K562 (cell line): ENCODE measurements at regions not wholly inside any gene's neighbourhood (a gene's known extent, or its start where the extent isn't known, plus 50 kb on each side); places are given as distances from the start of the nearest gene placed in this dataset.

ENCODE experiments used
- ATAC-seq: fragments of 200-7000 bp; cut with Tn5 transposase; 3 replicates; pipeline ENCODE4 v1.9.1; 2020; ENCODE audit warnings: moderate library complexity
- BruUV-seq: library from RNA; stranded (reverse); fragments of 400-500 nt; replicated peaks from 2 replicates; lab custom pipeline; 2021; lab: Mats Ljungman, UMichigan
- CTCF ChIA-PET: fragments of 300-600 bp; formaldehyde crosslinking; extraction: SDS; loops from one replicate; lab custom pipeline; 2021; ENCODE audit warnings: low intra/inter-chr PET ratio; lab: Yijun Ruan, JAX
- POLR2A ChIA-PET: fragments of 300-600, 350-650 bp; sonication (Branson Sonifier 250); formaldehyde crosslinking; extraction: SDS; loops from one replicate; lab custom pipeline; 2021; ENCODE audit warnings: antibody characterized with exemption, inconsistent platforms; lab: Yijun Ruan, JAX
- DNase-seq, 4 experiments: peaks; one replicate each; pipeline versions ENCODE4 v3.0.0 to v3.0.0-alpha.2; 2011 to 2018; ENCODE audit warnings: low spot score in 3 of 4, mixed read lengths in 3 of 4; ENCODE audit errors: extremely low read depth in 1 of 4
- FAIRE-seq: peaks from 2 replicates; lab custom pipeline; 2011; peaks lifted over from hg19 to GRCh38; lab: Jason Lieb, UNC
- H2AFZ ChIP-seq: 2 replicates; pipeline ENCODE4 v1.6.0; 2011; ENCODE audit warnings: low read depth, low read length, control low read depth, inconsistent platforms
- H3K27ac ChIP-seq: fragments of 200-600 bp; 3 replicates; pipeline ENCODE4 v1.8.0; 2011; ENCODE audit warnings: low read depth, mild to moderate bottlenecking, control low read depth, inconsistent platforms, low read length, moderate library complexity, mixed read lengths; ENCODE audit errors: extremely low read depth
- H3K27me3 ChIP-seq, 2 experiments: fragments of 300-600 bp in 1 of 2; 2 replicates in 1 of 2; 3 replicates in 1 of 2; pipeline versions ENCODE4 v1.6.0 to v1.8.0; 2011; ENCODE audit warnings: inconsistent platforms in 2 of 2, low read length in 2 of 2, mild to moderate bottlenecking in 1 of 2, mixed read lengths in 1 of 2, moderate library complexity in 1 of 2; ENCODE audit not compliant: control insufficient read depth in 2 of 2, insufficient read depth in 2 of 2
- H3K36me3 ChIP-seq: fragments of 300-600 bp; 3 replicates; pipeline ENCODE4 v1.8.0; 2011; ENCODE audit warnings: mild to moderate bottlenecking, low read length, inconsistent platforms; ENCODE audit not compliant: control insufficient read depth, insufficient read depth
- H3K4me1 ChIP-seq, 2 experiments: fragments of 200-600 bp in 1 of 2; replicated peaks in 1 of 2; 2 replicates in 1 of 2; 3 replicates in 1 of 2; pipeline versions ENCODE4 v1.5.1 to v1.8.0; 2011; ENCODE audit warnings: inconsistent platforms in 2 of 2, low read length in 2 of 2, mild to moderate bottlenecking in 1 of 2, mixed read lengths in 1 of 2, moderate library complexity in 1 of 2; ENCODE audit not compliant: control insufficient read depth in 2 of 2, insufficient read depth in 2 of 2
- H3K4me2 ChIP-seq: 2 replicates; pipeline ENCODE4 v1.6.1; 2011; ENCODE audit warnings: low read length, control low read depth, inconsistent platforms, mixed read lengths; ENCODE audit not compliant: insufficient read depth
- H3K4me3 ChIP-seq: fragments of 200-600 bp; sonication (generic), shearing (Covaris generic); 2 replicates; pipeline ENCODE4 v1.5.1; 2016; ENCODE audit warnings: control low read depth, inconsistent platforms
- H3K79me2 ChIP-seq: fragments of 200-600 bp; 3 replicates; pipeline ENCODE4 v1.8.0; 2011; ENCODE audit warnings: low read length, inconsistent platforms; ENCODE audit not compliant: control insufficient read depth, insufficient read depth
- H3K9ac ChIP-seq, 2 experiments: 2 replicates each; pipeline versions ENCODE4 v1.6.0 to v1.6.1; 2011; ENCODE audit warnings: low read depth in 2 of 2, low read length in 2 of 2, control low read depth in 1 of 2, inconsistent platforms in 1 of 2, mild to moderate bottlenecking in 1 of 2, mixed read lengths in 1 of 2; ENCODE audit not compliant: insufficient read depth in 1 of 2
- H3K9me1 ChIP-seq: one replicate; pipeline ENCODE4 v1.6.0; 2011; ENCODE audit warnings: inconsistent platforms, mild to moderate bottlenecking, low read length, moderate library complexity; ENCODE audit not compliant: control insufficient read depth, insufficient read depth
- H3K9me3 ChIP-seq: replicated peaks from 2 replicates; pipeline ENCODE4 v1.5.1; 2011; ENCODE audit warnings: low read depth, low read length, inconsistent platforms; ENCODE audit not compliant: control insufficient read depth, insufficient read depth
- H4K20me1 ChIP-seq: replicated peaks from 2 replicates; pipeline ENCODE4 v1.6.1; 2011; ENCODE audit warnings: low read length, inconsistent platforms, mixed read lengths; ENCODE audit not compliant: control insufficient read depth, insufficient read depth
- DDX20 ChIP-seq: fragments of 450-650 bp; IDR thresholded peaks from 2 replicates; pipeline ENCODE4 v1.6.1; 2016; ENCODE audit warnings: missing genetic modification characterization, low read depth, mild to moderate bottlenecking, missing compliant biosample characterization, moderate library complexity
- TRIM24 ChIP-seq, 2 experiments: fragments of 450-650 bp; IDR thresholded peaks; 2 replicates each; pipeline ENCODE4 v1.6.1; 2016
- ZNF583 ChIP-seq: fragments of 250-450 bp; sonication (Bioruptor Pico); IDR thresholded peaks from 2 replicates; pipeline ENCODE4 v1.4.0; 2020
- WGBS: fragments of 100-300 bp; shearing (Covaris generic); methylation state at CpG from one replicate; pipeline ENCODE4 v1.1.6; 2016; ENCODE audit warnings: low coverage, mixed read lengths; ENCODE audit not compliant: insufficient coverage; ENCODE audit errors: missing lambda C conversion rate; 5-methylcytosine and 5-hydroxymethylcytosine counted together
- in situ Hi-C: fragments of 300-500 bp; cut with MboI; formaldehyde crosslinking; loops from 4 replicates; pipeline ENCODE4 v1.15.0; 2018; ENCODE audit warnings: inconsistent platforms, mixed read lengths
- intact Hi-C: fragments of 100-400 bp; cut with micrococcal nuclease; formaldehyde crosslinking; loops from 2 replicates; pipeline ENCODE4 v1.14.2; 2022
- TF ChIP-seq, protein P1 (sequence below): IDR thresholded peaks from 2 replicates; pipeline ENCODE4 v1.6.1; 2012; ENCODE audit warnings: low read depth, low read length, improper control_type of control experiment, borderline replicate concordance
- TF ChIP-seq, protein P2 (sequence below): fragments of 450-650 bp; IDR thresholded peaks from 2 replicates; pipeline ENCODE4 v1.6.1; 2018; ENCODE audit warnings: mild to moderate bottlenecking, low read depth; ENCODE audit not compliant: partially characterized antibody
- TF ChIP-seq, protein P3 (sequence below): fragments of 450-650 bp; formaldehyde crosslinking; IDR thresholded peaks from 2 replicates; pipeline ENCODE4 v1.4.0; 2020; ENCODE audit warnings: mild to moderate bottlenecking
- TF ChIP-seq, protein P4 (sequence below), 2 experiments: fragments of 450-650 bp; formaldehyde crosslinking in 1 of 2; IDR thresholded peaks; 2 replicates each; pipeline versions ENCODE4 v1.4.0 to v1.6.1; 2014 to 2020; ENCODE audit warnings: mild to moderate bottlenecking in 2 of 2, borderline replicate concordance in 1 of 2, low read depth in 1 of 2

DNA sequence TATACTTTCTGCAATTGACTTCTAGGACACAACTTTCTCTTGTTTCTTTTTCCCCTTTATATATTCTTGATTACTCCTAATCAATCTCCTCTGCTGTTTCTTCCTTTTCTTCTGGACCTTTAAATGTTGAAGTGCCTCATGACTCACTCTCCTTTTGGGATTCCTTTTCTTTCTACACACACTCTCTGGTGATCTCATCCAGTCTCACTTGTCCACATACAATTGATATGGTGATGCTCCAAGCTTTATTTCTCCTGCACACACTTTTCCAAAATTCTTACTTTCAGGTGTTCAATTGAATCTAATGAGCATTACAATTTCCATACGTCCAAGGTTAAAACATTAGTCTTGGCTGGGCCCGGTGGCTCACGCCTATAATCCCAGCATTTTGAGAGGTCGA lies 794.8 kb upstream of the EPHA5 start:
- H3K36me3 ChIP-seq = no peaks in the 10 kb centered on the region
- H3K79me2 ChIP-seq = no peaks in the 10 kb centered on the region
- TF ChIP-seq, protein P1, sequence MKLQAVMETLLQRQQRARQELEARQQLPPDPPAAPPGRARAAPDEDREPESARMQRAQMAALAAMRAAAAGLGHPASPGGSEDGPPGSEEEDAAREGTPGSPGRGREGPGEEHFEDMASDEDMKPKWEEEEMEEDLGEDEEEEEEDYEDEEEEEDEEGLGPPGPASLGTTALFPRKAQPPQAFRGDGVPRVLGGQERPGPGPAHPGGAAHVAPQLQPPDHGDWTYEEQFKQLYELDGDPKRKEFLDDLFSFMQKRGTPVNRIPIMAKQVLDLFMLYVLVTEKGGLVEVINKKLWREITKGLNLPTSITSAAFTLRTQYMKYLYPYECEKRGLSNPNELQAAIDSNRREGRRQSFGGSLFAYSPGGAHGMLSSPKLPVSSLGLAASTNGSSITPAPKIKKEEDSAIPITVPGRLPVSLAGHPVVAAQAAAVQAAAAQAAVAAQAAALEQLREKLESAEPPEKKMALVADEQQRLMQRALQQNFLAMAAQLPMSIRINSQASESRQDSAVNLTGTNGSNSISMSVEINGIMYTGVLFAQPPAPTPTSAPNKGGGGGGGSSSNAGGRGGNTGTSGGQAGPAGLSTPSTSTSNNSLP = no peak
- TF ChIP-seq, protein P2, sequence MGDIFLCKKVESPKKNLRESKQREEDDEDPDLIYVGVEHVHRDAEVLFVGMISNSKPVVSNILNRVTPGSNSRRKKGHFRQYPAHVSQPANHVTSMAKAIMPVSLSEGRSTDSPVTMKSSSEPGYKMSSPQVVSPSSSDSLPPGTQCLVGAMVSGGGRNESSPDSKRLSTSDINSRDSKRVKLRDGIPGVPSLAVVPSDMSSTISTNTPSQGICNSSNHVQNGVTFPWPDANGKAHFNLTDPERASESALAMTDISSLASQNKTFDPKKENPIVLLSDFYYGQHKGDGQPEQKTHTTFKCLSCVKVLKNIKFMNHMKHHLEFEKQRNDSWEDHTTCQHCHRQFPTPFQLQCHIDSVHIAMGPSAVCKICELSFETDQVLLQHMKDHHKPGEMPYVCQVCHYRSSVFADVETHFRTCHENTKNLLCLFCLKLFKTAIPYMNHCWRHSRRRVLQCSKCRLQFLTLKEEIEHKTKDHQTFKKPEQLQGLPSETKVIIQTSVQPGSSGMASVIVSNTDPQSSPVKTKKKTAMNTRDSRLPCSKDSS = no peak
- TF ChIP-seq ZNF583 (no peak), DDX20 (tag) (no peak), TRIM24 (IDR thresholded peaks at IDR 0.05) (no peak)
- TF ChIP-seq, protein P3, sequence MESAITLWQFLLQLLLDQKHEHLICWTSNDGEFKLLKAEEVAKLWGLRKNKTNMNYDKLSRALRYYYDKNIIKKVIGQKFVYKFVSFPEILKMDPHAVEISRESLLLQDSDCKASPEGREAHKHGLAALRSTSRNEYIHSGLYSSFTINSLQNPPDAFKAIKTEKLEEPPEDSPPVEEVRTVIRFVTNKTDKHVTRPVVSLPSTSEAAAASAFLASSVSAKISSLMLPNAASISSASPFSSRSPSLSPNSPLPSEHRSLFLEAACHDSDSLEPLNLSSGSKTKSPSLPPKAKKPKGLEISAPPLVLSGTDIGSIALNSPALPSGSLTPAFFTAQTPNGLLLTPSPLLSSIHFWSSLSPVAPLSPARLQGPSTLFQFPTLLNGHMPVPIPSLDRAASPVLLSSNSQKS (CRISPR knock-in tag) = no peak
- TF ChIP-seq, protein P4, sequence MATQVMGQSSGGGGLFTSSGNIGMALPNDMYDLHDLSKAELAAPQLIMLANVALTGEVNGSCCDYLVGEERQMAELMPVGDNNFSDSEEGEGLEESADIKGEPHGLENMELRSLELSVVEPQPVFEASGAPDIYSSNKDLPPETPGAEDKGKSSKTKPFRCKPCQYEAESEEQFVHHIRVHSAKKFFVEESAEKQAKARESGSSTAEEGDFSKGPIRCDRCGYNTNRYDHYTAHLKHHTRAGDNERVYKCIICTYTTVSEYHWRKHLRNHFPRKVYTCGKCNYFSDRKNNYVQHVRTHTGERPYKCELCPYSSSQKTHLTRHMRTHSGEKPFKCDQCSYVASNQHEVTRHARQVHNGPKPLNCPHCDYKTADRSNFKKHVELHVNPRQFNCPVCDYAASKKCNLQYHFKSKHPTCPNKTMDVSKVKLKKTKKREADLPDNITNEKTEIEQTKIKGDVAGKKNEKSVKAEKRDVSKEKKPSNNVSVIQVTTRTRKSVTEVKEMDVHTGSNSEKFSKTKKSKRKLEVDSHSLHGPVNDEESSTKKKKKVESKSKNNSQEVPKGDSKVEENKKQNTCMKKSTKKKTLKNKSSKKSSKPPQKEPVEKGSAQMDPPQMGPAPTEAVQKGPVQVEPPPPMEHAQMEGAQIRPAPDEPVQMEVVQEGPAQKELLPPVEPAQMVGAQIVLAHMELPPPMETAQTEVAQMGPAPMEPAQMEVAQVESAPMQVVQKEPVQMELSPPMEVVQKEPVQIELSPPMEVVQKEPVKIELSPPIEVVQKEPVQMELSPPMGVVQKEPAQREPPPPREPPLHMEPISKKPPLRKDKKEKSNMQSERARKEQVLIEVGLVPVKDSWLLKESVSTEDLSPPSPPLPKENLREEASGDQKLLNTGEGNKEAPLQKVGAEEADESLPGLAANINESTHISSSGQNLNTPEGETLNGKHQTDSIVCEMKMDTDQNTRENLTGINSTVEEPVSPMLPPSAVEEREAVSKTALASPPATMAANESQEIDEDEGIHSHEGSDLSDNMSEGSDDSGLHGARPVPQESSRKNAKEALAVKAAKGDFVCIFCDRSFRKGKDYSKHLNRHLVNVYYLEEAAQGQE (IDR thresholded peaks at IDR 0.05; ENCODE audit: borderline replicate concordance) = no peak
- TF ChIP-seq, protein P4 (CRISPR knock-in tag; IDR thresholded peaks at IDR 0.05; ENCODE audit: low read depth) = no peak
- TF ChIP-seq, all 486 proteins: peak for 0
- Histone ChIP-seq H3K4me1 (no peaks in the 10 kb centered on the region), H3K9me3 (no peaks in the 10 kb centered on the region), H3K9me1 (no peaks in the 10 kb centered on the region), H3K4me2 (no peak overlapping the region), H3K4me3 (no peak overlapping the region), H2AFZ (no peak overlapping the region), H3K27ac (no peak overlapping the region), H3K9ac (no peak overlapping the region), H3K27me3 (no peaks in the 10 kb centered on the region), H4K20me1 (no peaks in the 10 kb centered on the region)
- ATAC-seq (no peak), DNase-seq (no peak), FAIRE-seq (no peak)
- CTCF ChIA-PET = no interaction called here
- WGBS = 2% methylated on average over 4 of the region's 4 CpGs
- intact Hi-C loops = no loop called here
- in situ Hi-C loops = no loop called here
- no TSS peak for BruUV-seq
- POLR2A ChIA-PET = no interaction called here
